GM12878 (cell line): ENCODE measurements at regions not wholly inside any gene's neighbourhood (a gene's known extent, or its start where the extent isn't known, plus 50 kb on each side); places are given as distances from the start of the nearest gene placed in this dataset.

Experiments used
- ATAC-seq: fragments of 200-7000 bp; cut with Tn5 transposase; 3 replicates; pipeline ENCODE4 v1.9.1; 2020; ENCODE audit warnings: mild to moderate bottlenecking, moderate library complexity
- BruUV-seq: library from RNA; stranded (reverse); fragments of 400-500 nt; replicated peaks from 2 replicates; lab custom pipeline; 2021; lab: Mats Ljungman, UMichigan
- CTCF ChIA-PET: fragments of 300-600 bp; sonication (Branson Sonifier 250); formaldehyde crosslinking; extraction: SDS; loops from one replicate; lab custom pipeline; 2021; ENCODE audit warnings: inconsistent platforms; lab: Yijun Ruan, JAX
- POLR2A ChIA-PET: fragments of 350-600 bp; formaldehyde crosslinking; extraction: SDS; loops from one replicate; lab custom pipeline; 2021; ENCODE audit warnings: inconsistent platforms; lab: Charles Lee
- RAD21 ChIA-PET: fragments of 300-600 bp; sonication (Branson Sonifier 250); formaldehyde crosslinking; loops from one replicate; lab custom pipeline; 2023; ENCODE audit warnings: antibody characterized with exemption; ENCODE audit not compliant: unreplicated experiment; lab: Charles Lee
- SMC1A ChIA-PET: fragments of 300-600 bp; sonication (Branson Sonifier 250); formaldehyde crosslinking; loops from one replicate; lab custom pipeline; 2023; ENCODE audit not compliant: unreplicated experiment, uncharacterized antibody; lab: Charles Lee
- DNase-seq: peaks from one replicate; pipeline ENCODE4 v3.0.0-alpha.2; 2011; ENCODE audit warnings: low read depth, low spot score
- FAIRE-seq: peaks from 3 replicates; lab custom pipeline; 2011; peaks lifted over from hg19 to GRCh38; lab: Jason Lieb, UNC
- H2AFZ ChIP-seq: 2 replicates; pipeline ENCODE4 v1.6.0; 2011; ENCODE audit warnings: low read depth, low read length, control low read depth; ENCODE audit not compliant: control insufficient read depth
- H3K27ac ChIP-seq: 2 replicates; pipeline ENCODE4 v1.5.1; 2011; ENCODE audit warnings: control low read depth; ENCODE audit not compliant: control insufficient read depth, insufficient read depth
- H3K27me3 ChIP-seq, 2 experiments: replicated peaks in 1 of 2; 2 replicates each; pipeline versions ENCODE4 v1.6.0 to v1.6.1; 2011; ENCODE audit warnings: low read length in 1 of 2; ENCODE audit not compliant: control insufficient read depth in 2 of 2, insufficient read depth in 2 of 2
- H3K36me3 ChIP-seq, 2 experiments: 2 replicates each; pipeline ENCODE4 v1.5.1; 2011; ENCODE audit warnings: low read length in 1 of 2; ENCODE audit not compliant: control insufficient read depth in 2 of 2, insufficient read depth in 2 of 2
- H3K4me1 ChIP-seq: 2 replicates; pipeline ENCODE4 v1.6.1; 2011; ENCODE audit warnings: mild to moderate bottlenecking, low read length, moderate library complexity, mixed read lengths; ENCODE audit not compliant: control insufficient read depth, insufficient read depth
- H3K4me2 ChIP-seq: 2 replicates; pipeline ENCODE4 v1.6.0; 2011; ENCODE audit warnings: control low read depth; ENCODE audit not compliant: control insufficient read depth, insufficient read depth
- H3K4me3 ChIP-seq: fragments of 200-600 bp; sonication (generic); 2 replicates; pipeline ENCODE4 v1.5.1; 2016
- H3K79me2 ChIP-seq: 2 replicates; pipeline ENCODE4 v1.6.0; 2011; ENCODE audit warnings: low read length; ENCODE audit not compliant: control insufficient read depth, insufficient read depth
- H3K9ac ChIP-seq: 2 replicates; pipeline ENCODE4 v1.8.0; 2011; ENCODE audit warnings: low read length, control low read depth, mixed read lengths; ENCODE audit not compliant: control insufficient read depth, insufficient read depth
- H3K9me3 ChIP-seq: replicated peaks from 3 replicates; pipeline ENCODE4 v1.5.1; 2011; ENCODE audit warnings: mild to moderate bottlenecking, low read length; ENCODE audit not compliant: control insufficient read depth, insufficient read depth
- H4K20me1 ChIP-seq: 2 replicates; pipeline ENCODE4 v1.6.0; 2011; ENCODE audit not compliant: control insufficient read depth, insufficient read depth
- CBFB ChIP-seq: IDR thresholded peaks from 2 replicates; pipeline ENCODE4 v1.6.1; 2016; ENCODE audit warnings: antibody characterized with exemption, low read depth
- CHD2 ChIP-seq: IDR thresholded peaks from 2 replicates; pipeline ENCODE4 v1.6.1; 2011; ENCODE audit warnings: low read depth, low read length, improper control_type of control experiment, borderline replicate concordance
- EZH2 ChIP-seq: IDR thresholded peaks from 2 replicates; pipeline ENCODE4 v1.6.1; 2012; ENCODE audit warnings: low read depth, mild to moderate bottlenecking, control low read depth, inconsistent platforms, low read length, borderline replicate concordance; ENCODE audit not compliant: control insufficient read depth
- MXI1 ChIP-seq: fragments of 150-350 bp; IDR thresholded peaks from 2 replicates; pipeline ENCODE4 v1.6.1; 2011; ENCODE audit warnings: low read depth, mild to moderate bottlenecking, inconsistent platforms, low read length, improper control_type of control experiment
- NFYB ChIP-seq: IDR thresholded peaks from 2 replicates; pipeline ENCODE4 v1.6.1; 2011; ENCODE audit warnings: low read depth, mild to moderate bottlenecking, low read length, improper control_type of control experiment, moderate library complexity; ENCODE audit not compliant: insufficient read depth
- PML ChIP-seq: IDR thresholded peaks from 2 replicates; pipeline ENCODE4 v1.6.1; 2012; ENCODE audit warnings: low read length, inconsistent platforms
- PRDM15 ChIP-seq: fragments of 450-650 bp; formaldehyde crosslinking; IDR thresholded peaks from 2 replicates; pipeline ENCODE4 v1.4.0; 2020; ENCODE audit warnings: mild to moderate bottlenecking, moderate library complexity
- RB1 ChIP-seq: fragments of 450-650 bp; formaldehyde crosslinking; IDR thresholded peaks from 2 replicates; pipeline ENCODE4 v1.6.1; 2017; ENCODE audit warnings: mild to moderate bottlenecking, borderline replicate concordance
- SMC3 ChIP-seq: IDR thresholded peaks from 2 replicates; pipeline ENCODE4 v1.6.1; 2011; ENCODE audit warnings: low read length, improper control_type of control experiment, borderline replicate concordance
- SPI1 ChIP-seq: IDR thresholded peaks from 2 replicates; pipeline ENCODE4 v1.6.1; 2011; ENCODE audit warnings: low read depth, mild to moderate bottlenecking, low read length, moderate library complexity, borderline replicate concordance; ENCODE audit not compliant: insufficient read depth
- TAF1 ChIP-seq: IDR thresholded peaks from 2 replicates; pipeline ENCODE4 v1.6.1; 2011; ENCODE audit warnings: mild to moderate bottlenecking, low read depth, low read length, borderline replicate concordance
- ZBTB40 ChIP-seq: fragments of 450-650 bp; IDR thresholded peaks from 2 replicates; pipeline ENCODE4 v1.6.1; 2016; ENCODE audit warnings: mild to moderate bottlenecking, moderate library complexity, borderline replicate concordance
- ZNF274 ChIP-seq: IDR thresholded peaks from one replicate; pipeline ENCODE4 v1.8.0; 2011; ENCODE audit not compliant: insufficient read length, insufficient read depth
- WGBS: methylation state at CpG from one replicate; pipeline ENCODE4 v1.1.6; 2016; ENCODE audit warnings: low lambda C conversion rate; ENCODE audit not compliant: insufficient replicate concordance, insufficient coverage; ENCODE audit errors: missing lambda C conversion rate; 5-methylcytosine and 5-hydroxymethylcytosine counted together
- in situ Hi-C: fragments of 300-500 bp; cut with MboI; formaldehyde crosslinking; loops from 9 replicates; pipeline ENCODE4 v1.14.3; 2018; ENCODE audit warnings: mixed read lengths
- intact Hi-C: fragments of 100-400 bp; cut with micrococcal nuclease; formaldehyde crosslinking; loops from one replicate; pipeline ENCODE4 v1.14.2; 2022; ENCODE audit not compliant: unreplicated experiment

GRCh38 chr3:72595927-72596610 is 252.2 kb downstream of the SHQ1 start:
- Histone ChIP-seq H4K20me1 (no peaks in the 10 kb centered on the region), H3K4me1 (no peaks in the 10 kb centered on the region), H3K79me2 (no peaks in the 10 kb centered on the region), H3K36me3 (no peaks in the 10 kb centered on the region), H3K27me3 (no peaks in the 10 kb centered on the region), H3K9ac (no peak overlapping the region), H2AFZ (no peak overlapping the region), H3K27ac (no peak overlapping the region), H3K4me2 (no peak overlapping the region), H3K4me3 (no peak overlapping the region), H3K9me3 (no peaks in the 10 kb centered on the region)
- TF ChIP-seq EZH2: no peak
- TF ChIP-seq TAF1: no peak
- no peak for TF ChIP-seq CHD2
- TF ChIP-seq NFYB: no peak
- no peak for TF ChIP-seq SMC3
- TF ChIP-seq ZNF274: no peak
- TF ChIP-seq CBFB: no peak
- TF ChIP-seq MXI1: no peak
- TF ChIP-seq PRDM15 (CRISPR knock-in tag): no peak
- no peak for TF ChIP-seq PML
- TF ChIP-seq SPI1: no peak
- TF ChIP-seq ZBTB40: no peak
- TF ChIP-seq RB1: no peak
- FAIRE-seq: no peak
- ChIA-PET CTCF (no interaction called here), SMC1A (no interaction called here), RAD21 (no interaction called here), POLR2A (no interaction called here)
- BruUV-seq: no TSS peak
- no peak for DNase-seq
- WGBS: 44% methylated on average over 7 of the region's 7 CpGs
- no peak for ATAC-seq
- in situ Hi-C loops (no loop called here), intact Hi-C loops (no loop called here)
